ENCODE measurements at regions not wholly inside any gene's neighbourhood (a gene's known extent, or its start where the extent isn't known, plus 50 kb on each side); places are given as distances from the start of the nearest gene placed in this dataset.
"Not testable (repeated sequence)": the region's sequence is repeated elsewhere in the genome, so short reads cannot be mapped to it uniquely, and the experiment has no call there.

DNA sequence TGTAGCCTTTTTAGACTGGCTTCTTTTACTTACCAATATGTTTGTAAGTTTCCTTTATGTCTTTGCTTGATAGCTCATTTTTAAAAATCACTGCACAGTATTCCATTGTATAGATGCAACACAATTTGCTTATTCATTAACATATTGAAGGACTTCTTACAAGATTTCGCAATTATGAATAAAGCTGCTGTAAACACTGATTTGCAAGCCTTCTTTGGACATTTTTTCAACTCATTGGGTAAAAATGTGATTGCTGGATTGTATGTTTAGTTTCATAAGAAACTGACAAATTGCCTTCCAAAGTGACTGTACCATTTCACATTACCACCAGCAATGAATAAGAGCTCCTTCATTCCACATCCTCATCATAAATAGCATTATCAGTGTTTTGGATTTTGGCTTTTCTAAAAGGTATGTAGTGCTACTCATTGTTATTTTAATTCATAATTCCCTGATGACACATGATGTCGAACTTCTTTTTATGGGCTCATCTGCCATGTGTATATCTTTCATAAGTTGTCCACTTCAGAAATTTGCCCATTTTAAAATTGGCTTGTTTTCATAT lies 80.7 kb downstream of the TFAP2B start:
- H3K4me3 ChIP-seq (ENCODE audit: low read depth, low read length): no peak overlapping the region

DNA sequence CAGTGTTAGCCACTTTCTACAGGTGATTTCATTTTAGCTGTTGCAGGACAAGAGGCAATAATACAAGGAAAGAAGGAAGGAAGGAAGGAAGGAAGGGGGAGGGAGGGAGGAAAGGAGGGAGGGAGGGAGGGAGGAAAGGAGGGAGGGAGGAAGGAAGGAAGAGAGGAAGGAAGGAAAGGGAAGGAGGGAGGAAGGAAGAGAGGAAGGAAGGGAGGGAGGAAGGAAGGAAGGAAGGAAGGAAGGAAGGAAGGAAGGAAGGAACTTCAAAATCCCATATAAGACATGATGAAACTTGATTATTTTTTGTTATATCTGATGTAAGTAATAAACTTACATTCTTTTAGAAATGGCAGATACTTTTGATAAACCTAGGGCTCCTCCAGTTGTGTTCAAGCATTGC lies 83.6 kb downstream of the TFAP2B start:
- no peak overlapping the region for H3K4me3 ChIP-seq (ENCODE audit: low read depth, low read length)
- TF ChIP-seq, protein P1, sequence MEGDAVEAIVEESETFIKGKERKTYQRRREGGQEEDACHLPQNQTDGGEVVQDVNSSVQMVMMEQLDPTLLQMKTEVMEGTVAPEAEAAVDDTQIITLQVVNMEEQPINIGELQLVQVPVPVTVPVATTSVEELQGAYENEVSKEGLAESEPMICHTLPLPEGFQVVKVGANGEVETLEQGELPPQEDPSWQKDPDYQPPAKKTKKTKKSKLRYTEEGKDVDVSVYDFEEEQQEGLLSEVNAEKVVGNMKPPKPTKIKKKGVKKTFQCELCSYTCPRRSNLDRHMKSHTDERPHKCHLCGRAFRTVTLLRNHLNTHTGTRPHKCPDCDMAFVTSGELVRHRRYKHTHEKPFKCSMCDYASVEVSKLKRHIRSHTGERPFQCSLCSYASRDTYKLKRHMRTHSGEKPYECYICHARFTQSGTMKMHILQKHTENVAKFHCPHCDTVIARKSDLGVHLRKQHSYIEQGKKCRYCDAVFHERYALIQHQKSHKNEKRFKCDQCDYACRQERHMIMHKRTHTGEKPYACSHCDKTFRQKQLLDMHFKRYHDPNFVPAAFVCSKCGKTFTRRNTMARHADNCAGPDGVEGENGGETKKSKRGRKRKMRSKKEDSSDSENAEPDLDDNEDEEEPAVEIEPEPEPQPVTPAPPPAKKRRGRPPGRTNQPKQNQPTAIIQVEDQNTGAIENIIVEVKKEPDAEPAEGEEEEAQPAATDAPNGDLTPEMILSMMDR (IDR thresholded peaks at IDR 0.05; ENCODE audit: borderline replicate concordance, insufficient read depth, low read depth, low read length): no peak

More for the DNA sequence above, 80.7 kb downstream of the TFAP2B start:
- TF ChIP-seq, protein P1 (IDR thresholded peaks at IDR 0.05; ENCODE audit: borderline replicate concordance, insufficient read depth, low read depth, low read length): no peak

DNA sequence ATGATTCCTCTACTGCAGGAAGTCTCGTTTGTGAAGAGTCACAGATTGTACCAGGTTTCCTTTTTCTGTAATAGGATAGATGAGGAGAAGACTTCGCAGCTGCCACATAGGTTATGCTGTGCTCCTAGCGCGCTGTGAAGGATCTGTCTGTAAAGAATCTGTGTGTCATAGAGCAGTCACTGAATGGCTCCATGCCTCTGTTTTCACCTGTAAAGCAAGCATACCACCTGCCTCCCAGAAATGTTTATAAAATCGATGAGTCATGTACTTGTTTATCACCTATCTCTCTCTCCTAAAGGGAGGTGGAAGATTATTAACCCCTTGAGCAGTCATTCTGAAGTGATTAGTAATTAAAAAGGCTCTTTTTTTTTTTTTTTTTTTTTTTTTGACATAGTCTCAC lies 86.6 kb downstream of the TFAP2B start:
- TF ChIP-seq, protein P1 (IDR thresholded peaks at IDR 0.05; ENCODE audit: borderline replicate concordance, insufficient read depth, low read depth, low read length): no peak
- no peak overlapping the region for H3K4me3 ChIP-seq (ENCODE audit: low read depth, low read length)

DNA sequence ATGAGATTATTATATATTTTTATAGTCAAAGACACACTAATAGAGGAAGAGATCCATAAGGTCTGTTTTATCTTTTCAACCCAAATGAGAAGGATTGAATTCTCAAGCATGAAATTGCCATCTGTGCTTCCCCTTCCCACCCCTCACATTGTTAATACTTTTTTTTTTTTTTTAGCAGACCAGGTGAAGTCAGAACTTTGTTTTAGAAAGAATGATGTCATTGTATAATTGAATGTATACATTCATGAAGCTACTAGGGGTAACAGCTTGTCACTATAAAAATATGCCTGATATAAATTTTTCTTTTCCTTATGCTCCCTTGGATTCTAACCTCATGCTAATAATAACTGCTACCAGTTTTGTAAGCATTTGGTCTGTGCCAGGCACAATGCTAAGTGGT lies 88.9 kb downstream of the TFAP2B start:
- no peak overlapping the region for H3K4me3 ChIP-seq (ENCODE audit: low read depth, low read length)
- TF ChIP-seq, protein P1 (IDR thresholded peaks at IDR 0.05; ENCODE audit: borderline replicate concordance, insufficient read depth, low read depth, low read length): no peak

DNA sequence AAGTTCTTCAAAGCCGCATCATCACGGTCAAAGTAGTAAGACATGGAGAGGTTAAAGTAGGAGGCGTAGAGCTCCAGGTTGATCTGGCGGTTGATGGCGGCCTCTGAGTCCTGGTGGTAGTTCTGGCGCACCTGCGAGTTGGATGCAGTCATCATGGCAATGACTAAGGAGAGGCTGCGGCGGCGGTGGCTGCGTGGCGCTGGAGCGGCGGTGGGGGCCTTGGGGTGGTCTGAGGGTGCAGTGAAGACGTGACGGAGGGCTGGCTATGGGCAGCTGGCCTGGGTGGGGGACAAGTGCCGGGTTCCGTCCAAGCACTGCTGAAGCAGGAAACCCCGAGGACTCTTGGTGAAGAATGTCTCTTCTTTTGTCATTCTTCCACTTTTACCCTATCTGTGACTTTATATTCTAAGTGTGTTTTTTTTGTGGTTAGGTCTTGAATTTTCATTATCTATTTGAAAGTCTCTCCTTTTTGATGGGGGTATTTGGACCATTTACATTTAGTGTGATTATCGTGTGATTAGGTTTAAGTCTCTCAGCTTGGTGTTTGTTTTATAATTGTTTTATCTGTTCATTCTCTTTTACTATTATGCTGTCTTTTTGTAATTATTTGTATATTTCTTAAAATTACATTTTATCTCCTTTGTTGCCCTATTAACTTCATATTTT lies 94.6 kb downstream of the TFAP2B start:
- no peak overlapping the region for H3K4me3 ChIP-seq (ENCODE audit: low read depth, low read length)
- TF ChIP-seq, protein P1 (IDR thresholded peaks at IDR 0.05; ENCODE audit: borderline replicate concordance, insufficient read depth, low read depth, low read length): no peak

DNA sequence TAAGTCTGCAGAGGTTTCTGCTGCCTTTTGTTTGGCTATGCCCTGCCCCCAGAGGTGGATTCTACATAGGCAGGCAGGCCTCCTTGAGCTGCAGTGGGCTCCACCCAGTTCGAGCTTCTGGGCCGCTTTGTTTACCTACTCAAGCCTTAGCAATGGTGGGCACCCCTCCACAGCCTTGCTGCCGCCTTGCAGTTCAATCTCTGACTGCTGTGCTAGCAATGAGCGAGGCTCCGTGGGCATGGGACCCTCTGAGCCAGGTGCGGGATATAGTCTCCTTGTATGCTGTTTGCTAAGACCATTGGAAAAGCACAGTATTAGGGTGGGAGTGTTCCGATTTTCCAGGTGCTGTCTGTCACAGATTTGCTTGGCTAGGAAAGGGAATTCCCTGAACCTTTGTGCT lies 102.7 kb downstream of the TFAP2B start:
- not testable (repeated sequence) for H3K4me3 ChIP-seq (ENCODE audit: low read depth, low read length)

DNA sequence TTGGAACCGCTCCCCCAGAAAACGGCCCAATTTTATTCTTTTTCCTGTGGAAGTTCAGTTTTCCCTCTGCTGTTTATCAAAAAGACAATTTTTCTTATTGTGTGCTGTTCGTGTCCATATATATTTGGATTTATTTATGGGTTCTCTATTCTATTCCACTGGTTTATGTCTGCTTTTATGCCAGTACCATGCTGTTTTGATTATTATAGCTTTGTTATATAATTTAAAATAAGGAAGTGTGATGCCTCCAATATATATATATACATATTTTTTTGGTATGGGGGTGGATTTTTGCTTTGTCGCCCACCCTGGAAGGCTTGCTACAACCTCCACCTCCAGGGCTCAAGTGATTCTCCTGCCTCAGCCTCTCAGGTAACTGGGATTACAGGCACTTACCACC lies 103.3 kb downstream of the TFAP2B start:
- no peak overlapping the region for H3K4me3 ChIP-seq (ENCODE audit: low read depth, low read length)
- TF ChIP-seq, protein P1 (IDR thresholded peaks at IDR 0.05; ENCODE audit: borderline replicate concordance, insufficient read depth, low read depth, low read length): no peak

Data from GM12875 (cell line).